Ishikawa (cell line): ENCODE measurements at regions not wholly inside any gene's neighbourhood (a gene's known extent, or its start where the extent isn't known, plus 50 kb on each side); places are given as distances from the start of the nearest gene placed in this dataset.

ENCODE experiments used
- CEBPB ChIP-seq: IDR thresholded peaks from 2 replicates; pipeline ENCODE4 v1.6.1; 2012
- CREB1 ChIP-seq: IDR thresholded peaks from 2 replicates; pipeline ENCODE4 v1.6.1; 2012; ENCODE audit warnings: low read depth
- EGR1 ChIP-seq: IDR thresholded peaks from 2 replicates; pipeline ENCODE4 v1.6.1; 2012
- EP300 ChIP-seq: IDR thresholded peaks from 2 replicates; pipeline ENCODE4 v1.6.1; 2012; ENCODE audit warnings: borderline replicate concordance
- FOXM1 ChIP-seq: IDR thresholded peaks from 2 replicates; pipeline ENCODE4 v1.6.1; 2012; ENCODE audit warnings: low read depth, borderline replicate concordance
- MAX ChIP-seq: IDR thresholded peaks from 2 replicates; pipeline ENCODE4 v1.6.1; 2012
- NFIC ChIP-seq: IDR thresholded peaks from 2 replicates; pipeline ENCODE4 v1.6.1; 2012
- RAD21 ChIP-seq: IDR thresholded peaks from 2 replicates; pipeline ENCODE4 v1.6.1; 2012; ENCODE audit warnings: low read depth
- REST ChIP-seq: IDR thresholded peaks from 2 replicates; pipeline ENCODE4 v1.6.1; 2012; ENCODE audit warnings: low read depth, mild to moderate bottlenecking
- TAF1 ChIP-seq: IDR thresholded peaks from 2 replicates; pipeline ENCODE4 v1.6.1; 2012; ENCODE audit warnings: low read depth, mild to moderate bottlenecking
- TCF12 ChIP-seq: IDR thresholded peaks from 2 replicates; pipeline ENCODE4 v1.6.1; 2012; ENCODE audit warnings: low read depth
- TEAD4 ChIP-seq: IDR thresholded peaks from 2 replicates; pipeline ENCODE4 v1.6.1; 2012
- USF1 ChIP-seq: IDR thresholded peaks from 2 replicates; pipeline ENCODE4 v1.6.1; 2012
- YY1 ChIP-seq: IDR thresholded peaks from 2 replicates; pipeline ENCODE4 v1.6.1; 2012; ENCODE audit warnings: low read depth
- ZBTB7A ChIP-seq: IDR thresholded peaks from 2 replicates; pipeline ENCODE4 v1.6.1; 2012; ENCODE audit warnings: low read depth

DNA sequence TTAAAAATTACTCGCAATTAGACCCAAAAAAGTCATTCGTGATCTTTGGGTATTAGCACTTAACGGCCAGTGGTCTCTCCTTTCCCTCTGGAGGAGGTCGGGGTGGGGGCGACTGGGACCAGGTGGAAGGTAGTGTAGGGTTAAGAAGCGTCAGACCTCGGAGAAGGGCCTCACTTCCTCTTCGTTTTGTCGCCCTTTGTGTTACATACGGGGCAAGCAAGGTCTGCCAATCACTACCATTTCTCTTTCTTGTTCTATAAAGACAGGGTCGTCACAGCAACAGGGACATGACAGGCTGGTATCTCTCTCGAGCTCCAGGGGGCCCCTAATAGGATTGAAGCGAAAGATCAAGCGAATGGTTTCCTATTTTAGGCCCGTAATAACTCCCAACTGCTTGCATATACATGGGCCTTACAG, 136.6 kb downstream of the INSIG2 start:
- no peak for TF ChIP-seq CREB1
- no peak for TF ChIP-seq ZBTB7A
- no peak for TF ChIP-seq EGR1
- TF ChIP-seq CEBPB: no peak
- no peak for TF ChIP-seq USF1
- no peak for TF ChIP-seq RAD21
- no peak for TF ChIP-seq REST
- TF ChIP-seq TCF12: no peak
- no peak for TF ChIP-seq FOXM1
- no peak for TF ChIP-seq NFIC
- TF ChIP-seq YY1: no peak
- TF ChIP-seq EP300: no peak
- TF ChIP-seq TAF1: no peak
- no peak for TF ChIP-seq TEAD4
- no peak for TF ChIP-seq MAX

DNA sequence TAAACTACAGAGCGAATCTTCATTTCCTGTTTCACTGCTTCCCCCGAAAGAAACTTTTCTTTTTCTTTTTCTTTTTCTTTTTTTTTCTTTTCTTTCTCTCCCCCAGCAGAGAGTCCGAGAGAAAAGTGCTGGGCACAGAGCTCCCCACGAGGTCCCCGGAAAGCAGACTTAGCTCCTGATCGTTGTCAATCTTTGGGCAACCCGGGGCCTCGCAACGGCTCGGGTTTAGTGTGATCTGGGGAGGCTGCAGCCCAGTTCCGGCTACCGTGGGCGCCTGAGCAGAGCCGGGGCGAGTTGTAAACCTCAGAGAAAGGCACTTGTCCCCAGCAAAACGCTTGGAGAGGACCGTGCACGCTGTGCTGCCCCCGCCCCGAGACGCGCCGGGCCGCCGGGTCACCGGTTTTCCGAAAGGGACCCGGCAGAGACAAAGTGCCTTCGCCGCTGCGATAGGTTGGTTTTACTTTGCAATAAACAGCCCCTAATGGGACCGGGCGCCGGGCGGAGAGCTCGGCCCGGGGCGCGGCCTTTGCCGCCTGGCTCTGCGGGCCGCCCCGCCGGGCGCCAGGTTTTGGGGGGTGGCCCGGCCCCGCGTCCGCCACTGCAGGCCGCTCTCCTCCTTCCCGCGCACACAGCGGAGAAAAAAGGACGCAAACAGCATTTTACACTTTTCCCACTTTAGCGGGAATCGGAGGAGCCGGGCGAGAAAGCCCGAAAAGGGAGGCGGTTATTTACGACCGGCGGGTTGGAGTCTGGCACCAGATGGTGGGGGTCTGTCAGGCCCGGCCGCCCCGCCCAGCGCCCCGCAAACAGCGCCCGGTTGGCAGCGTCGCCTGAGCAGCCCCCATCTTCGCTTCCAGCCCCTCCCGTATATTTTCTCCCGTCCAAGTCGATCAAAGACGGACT, 136.0 kb downstream of the INSIG2 start:
- TF ChIP-seq FOXM1: no peak
- TF ChIP-seq CEBPB: no peak
- TF ChIP-seq REST: no peak
- TF ChIP-seq EGR1: no peak
- TF ChIP-seq NFIC: no peak
- no peak for TF ChIP-seq TCF12
- TF ChIP-seq RAD21: no peak
- no peak for TF ChIP-seq USF1
- no peak for TF ChIP-seq YY1
- TF ChIP-seq TEAD4: no peak
- no peak for TF ChIP-seq ZBTB7A
- TF ChIP-seq EP300: no peak

GRCh38 chr2:118223511-118223991, 135.3 kb downstream of the INSIG2 start:
- TF ChIP-seq REST (no peak), EP300 (no peak), USF1 (no peak), CEBPB (no peak), NFIC (no peak), TCF12 (no peak), CREB1 (no peak), ZBTB7A (no peak), MAX (no peak), TAF1 (no peak), FOXM1 (no peak), TEAD4 (no peak), EGR1 (no peak)
